ENCODE measurements at regions not wholly inside any gene's neighbourhood (a gene's known extent, or its start where the extent isn't known, plus 50 kb on each side); places are given as distances from the start of the nearest gene placed in this dataset.

- no peaks in the 10 kb centered on the region for H3K36me3 ChIP-seq (ENCODE audit: low read depth, low read length)
- H3K4me3 ChIP-seq (ENCODE audit: low read length): no peak overlapping the region
- BruUV-seq (replicated peaks): no TSS peak
- intact Hi-C loops (cut with micrococcal nuclease): no loop called here
- DNase-seq: no peak
- H3K27ac ChIP-seq (ENCODE audit: low read length): no peak overlapping the region
- no peaks in the 10 kb centered on the region for H3K79me2 ChIP-seq (ENCODE audit: low read length)
- no peaks in the 10 kb centered on the region for H3K9me3 ChIP-seq (ENCODE audit: low read length)
- H3K4me1 ChIP-seq (ENCODE audit: insufficient read depth, low read length): no peaks in the 10 kb centered on the region
- H3F3A ChIP-seq (ENCODE audit: low read length, unreplicated experiment): no peaks in the 10 kb centered on the region
- ChIA-PET POLR2A (ENCODE audit: unreplicated experiment) (no interaction called here), CTCF (no interaction called here)
- no peak overlapping the region for H2AFZ ChIP-seq (ENCODE audit: low read length)
- ATAC-seq: no peak
- TF ChIP-seq EZH2 (IDR thresholded peaks at IDR 0.05; ENCODE audit: low read length, unreplicated experiment) (no peak), EZH2phosphoT487 (IDR thresholded peaks at IDR 0.05; ENCODE audit: borderline replicate concordance, low read length) (no peak)
- TF ChIP-seq, protein P1, sequence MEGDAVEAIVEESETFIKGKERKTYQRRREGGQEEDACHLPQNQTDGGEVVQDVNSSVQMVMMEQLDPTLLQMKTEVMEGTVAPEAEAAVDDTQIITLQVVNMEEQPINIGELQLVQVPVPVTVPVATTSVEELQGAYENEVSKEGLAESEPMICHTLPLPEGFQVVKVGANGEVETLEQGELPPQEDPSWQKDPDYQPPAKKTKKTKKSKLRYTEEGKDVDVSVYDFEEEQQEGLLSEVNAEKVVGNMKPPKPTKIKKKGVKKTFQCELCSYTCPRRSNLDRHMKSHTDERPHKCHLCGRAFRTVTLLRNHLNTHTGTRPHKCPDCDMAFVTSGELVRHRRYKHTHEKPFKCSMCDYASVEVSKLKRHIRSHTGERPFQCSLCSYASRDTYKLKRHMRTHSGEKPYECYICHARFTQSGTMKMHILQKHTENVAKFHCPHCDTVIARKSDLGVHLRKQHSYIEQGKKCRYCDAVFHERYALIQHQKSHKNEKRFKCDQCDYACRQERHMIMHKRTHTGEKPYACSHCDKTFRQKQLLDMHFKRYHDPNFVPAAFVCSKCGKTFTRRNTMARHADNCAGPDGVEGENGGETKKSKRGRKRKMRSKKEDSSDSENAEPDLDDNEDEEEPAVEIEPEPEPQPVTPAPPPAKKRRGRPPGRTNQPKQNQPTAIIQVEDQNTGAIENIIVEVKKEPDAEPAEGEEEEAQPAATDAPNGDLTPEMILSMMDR (conservative IDR thresholded peaks at IDR 0.05; ENCODE audit: low read depth, low read length): no peak
- H4K20me1 ChIP-seq (ENCODE audit: low read length): no peaks in the 10 kb centered on the region
- H3K27me3 ChIP-seq (ENCODE audit: low read length): no peaks in the 10 kb centered on the region
- no peak overlapping the region for H3K9ac ChIP-seq (ENCODE audit: low read length)
- H3K4me2 ChIP-seq (ENCODE audit: low read length): no peak overlapping the region
- no peaks in the 10 kb centered on the region for H3K9me2 ChIP-seq (replicated peaks; ENCODE audit: low read length)
These were observed 441.0 kb upstream of the ERCC4 start for GRCh38 chr16:13478991-13479390.

GRCh38 chr16:13479549-13479948, 440.4 kb upstream of the ERCC4 start:
- H3K4me1 ChIP-seq (ENCODE audit: insufficient read depth, low read length): no peaks in the 10 kb centered on the region
- H3K9me2 ChIP-seq (replicated peaks; ENCODE audit: low read length): no peaks in the 10 kb centered on the region
- H3K4me3 ChIP-seq (ENCODE audit: low read length): no peak overlapping the region
- no peak for ATAC-seq
- ChIA-PET POLR2A (ENCODE audit: unreplicated experiment) (no interaction called here), CTCF (no interaction called here)
- DNase-seq: no peak
- H4K20me1 ChIP-seq (ENCODE audit: low read length): no peaks in the 10 kb centered on the region
- intact Hi-C loops (cut with micrococcal nuclease): no loop called here
- H3K27me3 ChIP-seq (ENCODE audit: low read length): no peaks in the 10 kb centered on the region
- no peak overlapping the region for H3K4me2 ChIP-seq (ENCODE audit: low read length)
- no peaks in the 10 kb centered on the region for H3K36me3 ChIP-seq (ENCODE audit: low read depth, low read length)
- H3K27ac ChIP-seq (ENCODE audit: low read length): no peak overlapping the region
- H3K9ac ChIP-seq (ENCODE audit: low read length): no peak overlapping the region
- H3K79me2 ChIP-seq (ENCODE audit: low read length): no peaks in the 10 kb centered on the region
- TF ChIP-seq EZH2phosphoT487 (IDR thresholded peaks at IDR 0.05; ENCODE audit: borderline replicate concordance, low read length) (no peak), EZH2 (IDR thresholded peaks at IDR 0.05; ENCODE audit: low read length, unreplicated experiment) (no peak)
- TF ChIP-seq, protein P1 (conservative IDR thresholded peaks at IDR 0.05; ENCODE audit: low read depth, low read length): no peak
- H3K9me3 ChIP-seq (ENCODE audit: low read length): no peaks in the 10 kb centered on the region
- no TSS peak for BruUV-seq (replicated peaks)
- no peak overlapping the region for H2AFZ ChIP-seq (ENCODE audit: low read length)
- no peaks in the 10 kb centered on the region for H3F3A ChIP-seq (ENCODE audit: low read length, unreplicated experiment)

GRCh38 chr16:13480801-13481200, 439.2 kb upstream of the ERCC4 start:
- ChIA-PET POLR2A (ENCODE audit: unreplicated experiment) (no interaction called here), CTCF (no interaction called here)
- no peak overlapping the region for H3K4me2 ChIP-seq (ENCODE audit: low read length)
- H4K20me1 ChIP-seq (ENCODE audit: low read length): no peaks in the 10 kb centered on the region
- no peak overlapping the region for H3K4me3 ChIP-seq (ENCODE audit: low read length)
- intact Hi-C loops (cut with micrococcal nuclease): no loop called here
- H3K27ac ChIP-seq (ENCODE audit: low read length): no peak overlapping the region
- ATAC-seq: no peak
- H3K9ac ChIP-seq (ENCODE audit: low read length): no peak overlapping the region
- H3K9me2 ChIP-seq (replicated peaks; ENCODE audit: low read length): no peaks in the 10 kb centered on the region
- no peaks in the 10 kb centered on the region for H3K36me3 ChIP-seq (ENCODE audit: low read depth, low read length)
- H3K4me1 ChIP-seq (ENCODE audit: insufficient read depth, low read length): no peaks in the 10 kb centered on the region
- no peaks in the 10 kb centered on the region for H3K9me3 ChIP-seq (ENCODE audit: low read length)
- H2AFZ ChIP-seq (ENCODE audit: low read length): no peak overlapping the region
- H3K27me3 ChIP-seq (ENCODE audit: low read length): no peaks in the 10 kb centered on the region
- no peak for DNase-seq
- TF ChIP-seq, protein P1 (conservative IDR thresholded peaks at IDR 0.05; ENCODE audit: low read depth, low read length): no peak
- TF ChIP-seq EZH2phosphoT487 (IDR thresholded peaks at IDR 0.05; ENCODE audit: borderline replicate concordance, low read length) (no peak), EZH2 (IDR thresholded peaks at IDR 0.05; ENCODE audit: low read length, unreplicated experiment) (no peak)
- BruUV-seq (replicated peaks): no TSS peak
- H3F3A ChIP-seq (ENCODE audit: low read length, unreplicated experiment): no peaks in the 10 kb centered on the region
- no peaks in the 10 kb centered on the region for H3K79me2 ChIP-seq (ENCODE audit: low read length)

Data from PC-3 (cell line).